Activated B cell treated with CpG ODN at 0.5 μM for 24 hours (primary cell): ENCODE measurements at regions not wholly inside any gene's neighbourhood (a gene's known extent, or its start where the extent isn't known, plus 50 kb on each side); places are given as distances from the start of the nearest gene placed in this dataset.

Experiments
- ATAC-seq: fragments of 200-7000 bp; cut with Tn5 transposase; one replicate; pipeline ENCODE4 v1.10.0; 2021; ENCODE audit warnings: low read depth, mild to moderate bottlenecking, moderate library complexity
- CTCF ChIA-PET: fragments of 350-600 bp; sonication (Branson Sonifier 250); formaldehyde crosslinking; loops from one replicate; lab custom pipeline; 2021; ENCODE audit warnings: antibody characterized with exemption; lab: Charles Lee
- POLR2A ChIA-PET: fragments of 350-600 bp; sonication (Branson Sonifier 250); formaldehyde crosslinking; loops from one replicate; lab custom pipeline; 2021; ENCODE audit warnings: antibody characterized with exemption; lab: Charles Lee
- DNase-seq: peaks from one replicate; pipeline ENCODE4 v3.0.0; 2022
- H3K27ac Mint-ChIP-seq: one replicate; pipeline ENCODE4 v1.8.0; 2020; ENCODE audit warnings: mixed read lengths
- H3K27me3 Mint-ChIP-seq: one replicate; pipeline ENCODE4 v1.8.0; 2021; ENCODE audit warnings: mixed read lengths
- H3K36me3 Mint-ChIP-seq: one replicate; pipeline ENCODE4 v1.8.0; 2021; ENCODE audit warnings: low read depth, mixed read lengths
- H3K4me1 Mint-ChIP-seq: one replicate; pipeline ENCODE4 v1.8.0; 2021; ENCODE audit warnings: mixed read lengths
- H3K4me3 Mint-ChIP-seq: one replicate; pipeline ENCODE4 v1.8.0; 2020; ENCODE audit warnings: mild to moderate bottlenecking, mixed read lengths
- H3K9me3 Mint-ChIP-seq: one replicate; pipeline ENCODE4 v1.8.0; 2020; ENCODE audit warnings: mixed read lengths
- intact Hi-C: fragments of 100-400 bp; cut with micrococcal nuclease; formaldehyde crosslinking; loops from one replicate; pipeline ENCODE4 v1.15.1; 2024
- TF ChIP-seq, protein P1 (sequence below): fragments of 200-600 bp; IDR thresholded peaks from one replicate; pipeline ENCODE4 v1.8.0; 2022; ENCODE audit warnings: antibody characterized with exemption, mild to moderate bottlenecking

DNA sequence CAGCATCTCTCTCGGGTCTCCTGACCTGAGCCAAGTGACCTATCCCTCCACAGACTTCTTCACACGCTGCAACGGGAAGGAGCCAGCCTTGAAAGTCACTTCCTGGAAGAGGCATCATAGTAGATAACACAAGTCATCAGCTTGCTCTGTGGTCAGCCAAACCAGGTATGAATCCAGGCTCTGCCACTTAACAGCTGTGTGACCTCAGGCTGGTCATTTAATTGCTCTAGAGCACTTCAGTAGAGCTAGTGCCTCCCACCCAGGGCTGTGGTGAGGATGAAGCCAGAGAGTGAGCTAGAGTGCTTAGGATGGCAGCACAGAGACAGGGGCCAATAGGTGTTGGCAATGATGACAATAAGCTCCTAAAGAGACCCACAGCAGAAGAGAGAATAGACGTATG, 247.7 kb upstream of the ZMIZ1 start:
- ATAC-seq: no peak
- Mint-ChIP-seq H3K27me3 (peaks cover 2% of the 10 kb centered on the region), H3K9me3 (no peaks in the 10 kb centered on the region), H3K27ac (no peak overlapping the region), H3K4me1 (no peaks in the 10 kb centered on the region), H3K36me3 (no peaks in the 10 kb centered on the region), H3K4me3 (no peak overlapping the region)
- ChIA-PET CTCF (no interaction called here), POLR2A (no interaction called here)
- TF ChIP-seq, protein P1, sequence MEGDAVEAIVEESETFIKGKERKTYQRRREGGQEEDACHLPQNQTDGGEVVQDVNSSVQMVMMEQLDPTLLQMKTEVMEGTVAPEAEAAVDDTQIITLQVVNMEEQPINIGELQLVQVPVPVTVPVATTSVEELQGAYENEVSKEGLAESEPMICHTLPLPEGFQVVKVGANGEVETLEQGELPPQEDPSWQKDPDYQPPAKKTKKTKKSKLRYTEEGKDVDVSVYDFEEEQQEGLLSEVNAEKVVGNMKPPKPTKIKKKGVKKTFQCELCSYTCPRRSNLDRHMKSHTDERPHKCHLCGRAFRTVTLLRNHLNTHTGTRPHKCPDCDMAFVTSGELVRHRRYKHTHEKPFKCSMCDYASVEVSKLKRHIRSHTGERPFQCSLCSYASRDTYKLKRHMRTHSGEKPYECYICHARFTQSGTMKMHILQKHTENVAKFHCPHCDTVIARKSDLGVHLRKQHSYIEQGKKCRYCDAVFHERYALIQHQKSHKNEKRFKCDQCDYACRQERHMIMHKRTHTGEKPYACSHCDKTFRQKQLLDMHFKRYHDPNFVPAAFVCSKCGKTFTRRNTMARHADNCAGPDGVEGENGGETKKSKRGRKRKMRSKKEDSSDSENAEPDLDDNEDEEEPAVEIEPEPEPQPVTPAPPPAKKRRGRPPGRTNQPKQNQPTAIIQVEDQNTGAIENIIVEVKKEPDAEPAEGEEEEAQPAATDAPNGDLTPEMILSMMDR: no peak
- intact Hi-C loops: no loop called here
- no peak for DNase-seq

DNA sequence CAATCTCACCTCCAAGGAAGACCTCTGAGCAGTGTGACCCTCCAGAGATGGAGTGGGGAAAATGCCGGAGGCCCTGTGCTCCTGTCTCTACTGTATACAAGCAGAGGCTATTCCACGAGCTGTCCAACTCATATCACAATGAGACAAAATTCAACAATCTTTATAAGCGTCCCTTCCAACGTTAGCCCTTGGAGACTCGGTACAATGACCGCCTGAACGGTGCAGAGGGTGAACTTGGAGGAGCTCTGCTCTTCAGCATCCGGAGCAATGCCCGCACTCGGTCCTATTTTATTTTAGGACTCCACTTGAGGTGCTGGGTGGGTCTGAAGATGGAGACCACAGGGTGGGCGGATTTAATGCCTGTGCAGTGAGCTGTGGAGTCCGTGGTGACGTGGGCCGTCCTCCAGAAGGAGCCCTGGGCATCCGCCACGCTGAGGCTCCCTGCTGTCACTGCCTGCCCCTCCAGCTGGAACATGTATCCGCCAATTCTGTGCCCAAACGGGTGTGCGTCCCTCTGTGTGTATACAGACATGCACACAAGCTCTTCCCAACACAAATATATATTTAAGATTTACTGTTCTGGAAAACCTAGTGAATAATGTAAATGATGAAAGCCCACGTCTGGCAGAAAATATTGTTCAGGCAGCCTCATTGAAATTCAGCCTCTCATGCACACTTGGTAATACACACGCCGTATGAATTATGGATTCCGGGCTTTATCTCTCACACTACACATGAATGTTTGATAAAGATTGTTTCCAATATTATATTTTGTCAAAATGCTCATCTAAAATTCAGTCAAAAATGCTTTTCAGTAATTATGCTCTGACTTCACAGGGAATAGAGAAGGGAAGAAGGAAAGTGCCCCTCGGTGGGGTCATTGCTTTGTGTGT, 239.9 kb upstream of the ZMIZ1 start:
- Mint-ChIP-seq H3K4me1 (no peaks in the 10 kb centered on the region), H3K27ac (no peak overlapping the region), H3K27me3 (peaks cover 19% of the 10 kb centered on the region), H3K4me3 (no peak overlapping the region), H3K36me3 (no peaks in the 10 kb centered on the region), H3K9me3 (no peaks in the 10 kb centered on the region)
- no peak for DNase-seq
- intact Hi-C loops: no loop called here
- ATAC-seq: no peak
- ChIA-PET POLR2A (no interaction called here), CTCF (no interaction called here)
- TF ChIP-seq, protein P1: no peak

DNA sequence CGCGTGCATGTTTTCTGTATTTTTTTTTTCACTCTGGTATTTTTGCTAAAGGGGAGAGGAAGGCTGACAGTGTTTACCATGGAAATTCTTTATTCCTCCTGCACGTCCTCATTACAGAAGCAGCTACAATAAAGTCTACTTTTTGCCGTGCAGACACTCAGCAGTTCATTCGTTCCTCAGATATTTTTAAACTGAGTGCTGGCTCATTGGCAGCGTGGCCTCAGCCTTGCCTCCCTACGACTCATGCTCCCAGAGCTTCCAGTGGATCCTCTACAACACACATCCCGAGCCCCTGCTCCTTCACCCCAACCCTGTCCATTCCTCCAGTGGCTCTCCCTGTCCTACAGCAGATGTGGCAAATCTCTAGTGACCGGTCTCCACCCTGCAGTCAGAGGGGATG, 239.2 kb upstream of the ZMIZ1 start:
- Mint-ChIP-seq H3K4me1 (no peaks in the 10 kb centered on the region), H3K9me3 (no peaks in the 10 kb centered on the region), H3K4me3 (no peak overlapping the region), H3K27ac (no peak overlapping the region), H3K27me3 (peaks cover 22% of the 10 kb centered on the region), H3K36me3 (no peaks in the 10 kb centered on the region)
- TF ChIP-seq, protein P1: no peak
- DNase-seq: no peak
- CTCF ChIA-PET: no interaction called here
- POLR2A ChIA-PET: no interaction called here
- intact Hi-C loops: no loop called here
- no peak for ATAC-seq

DNA sequence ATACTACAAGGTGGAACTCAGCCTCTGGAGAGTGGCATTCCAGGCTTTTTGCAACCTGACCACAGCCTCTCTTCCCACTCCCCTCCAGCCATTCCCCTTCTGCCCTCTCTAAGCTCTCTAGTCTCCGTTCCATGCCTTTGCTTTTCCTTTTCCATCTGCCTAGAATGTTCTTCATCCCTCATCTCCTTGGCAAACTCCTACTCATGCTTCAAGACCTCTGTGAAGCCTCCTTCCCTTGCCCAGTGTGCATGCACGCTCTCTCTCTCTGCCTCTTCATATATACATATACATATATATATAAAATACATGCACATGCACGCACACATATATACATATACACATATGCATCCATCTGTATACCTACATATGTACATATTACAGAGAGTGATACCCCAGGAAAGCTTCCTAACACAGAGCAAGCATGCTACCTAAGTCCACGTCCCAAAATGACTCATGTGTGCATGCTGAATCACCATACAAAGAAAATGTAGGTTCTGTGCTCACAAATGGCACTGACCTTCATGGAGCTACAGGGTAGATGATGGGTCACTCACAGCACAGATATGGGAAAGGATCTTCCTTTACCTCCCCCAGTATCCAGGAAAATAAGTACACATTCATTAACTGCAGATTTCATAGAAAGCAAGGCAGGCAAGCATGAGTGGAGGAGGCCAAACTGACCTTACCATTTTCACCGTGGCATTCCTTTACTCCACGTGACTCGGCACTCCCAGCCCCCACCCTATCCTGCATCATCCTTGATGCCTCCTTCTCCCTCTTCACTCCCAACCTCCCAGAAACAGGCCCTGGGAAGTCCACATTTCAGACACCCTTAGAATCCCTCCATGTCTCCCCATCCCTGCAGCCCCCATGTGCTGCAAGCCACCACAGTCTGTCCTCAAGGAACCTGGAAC, 238.4 kb upstream of the ZMIZ1 start:
- no peak for DNase-seq
- TF ChIP-seq, protein P1: no peak
- CTCF ChIA-PET: no interaction called here
- ATAC-seq: no peak
- Mint-ChIP-seq H3K36me3 (no peaks in the 10 kb centered on the region), H3K9me3 (no peaks in the 10 kb centered on the region), H3K27ac (no peak overlapping the region), H3K4me1 (no peaks in the 10 kb centered on the region), H3K27me3 (peaks cover 28% of the 10 kb centered on the region), H3K4me3 (no peak overlapping the region)
- POLR2A ChIA-PET: no interaction called here
- intact Hi-C loops: no loop called here

DNA sequence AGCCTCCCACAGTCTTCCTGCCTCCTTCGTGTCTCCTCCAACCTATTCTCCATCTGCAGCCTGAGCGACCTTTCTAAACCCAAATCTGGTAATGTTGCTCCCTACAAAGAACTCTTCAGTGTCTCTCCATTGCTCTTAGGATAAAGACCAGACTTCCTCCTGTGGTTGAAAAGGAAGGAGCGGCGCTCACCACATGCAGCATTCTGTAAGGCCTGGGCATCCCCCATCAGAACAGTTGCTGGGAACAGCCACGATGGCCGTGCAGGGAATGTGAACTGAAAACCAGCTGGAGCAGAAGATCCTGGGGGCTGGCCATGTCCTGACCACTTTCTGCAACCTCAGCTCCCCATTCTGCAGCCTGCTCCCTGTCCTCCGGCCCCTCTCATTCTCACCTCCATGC, 237.8 kb upstream of the ZMIZ1 start:
- no peak overlapping the region for H3K27ac Mint-ChIP-seq
- intact Hi-C loops: no loop called here
- POLR2A ChIA-PET: no interaction called here

More for the DNA sequence above, 237.8 kb upstream of the ZMIZ1 start:
- peaks cover 34% of the 10 kb centered on the region for H3K27me3 Mint-ChIP-seq
- no peak for ATAC-seq
- CTCF ChIA-PET: no interaction called here
- H3K36me3 Mint-ChIP-seq: no peaks in the 10 kb centered on the region
- DNase-seq: no peak
- H3K4me1 Mint-ChIP-seq: no peaks in the 10 kb centered on the region
- H3K4me3 Mint-ChIP-seq: no peak overlapping the region
- TF ChIP-seq, protein P1: no peak
- no peaks in the 10 kb centered on the region for H3K9me3 Mint-ChIP-seq
